Muscle of leg (tissue), 3 donors: ENCODE measurements at regions not wholly inside any gene's neighbourhood (a gene's known extent, or its start where the extent isn't known, plus 50 kb on each side); places are given as distances from the start of the nearest gene placed in this dataset.
"Not testable (repeated sequence)": the region's sequence is repeated elsewhere in the genome, so short reads cannot be mapped to it uniquely, and the experiment has no call there.

Experiments
- DNase-seq: peaks from one replicate; pipeline ENCODE4 v3.0.0; 2013
- H3K27ac ChIP-seq: one replicate; pipeline ENCODE4 v1.5.1; 2013; ENCODE audit warnings: mild to moderate bottlenecking, low read length, control low read depth
- H3K27me3 ChIP-seq: one replicate; pipeline ENCODE4 v1.6.1; 2013; ENCODE audit warnings: low read length; ENCODE audit not compliant: control insufficient read depth, insufficient read depth
- H3K36me3 ChIP-seq: one replicate; pipeline ENCODE4 v1.6.1; 2013; ENCODE audit warnings: low read length; ENCODE audit not compliant: control insufficient read depth, insufficient read depth
- H3K4me1 ChIP-seq: one replicate; pipeline ENCODE4 v1.6.1; 2013; ENCODE audit warnings: low read length; ENCODE audit not compliant: control insufficient read depth, insufficient read depth
- H3K4me3 ChIP-seq: one replicate; pipeline ENCODE4 v1.5.1; 2013; ENCODE audit warnings: low read length, control low read depth
- H3K9me3 ChIP-seq: replicated peaks from 2 replicates; pipeline ENCODE4 v1.6.1; 2013; ENCODE audit warnings: low read depth, low read length; ENCODE audit not compliant: control insufficient read depth
- WGBS: methylation state at CpG from one replicate; pipeline ENCODE4 v1.1.5; 2013; ENCODE audit warnings: missing lambda C conversion rate; ENCODE audit not compliant: insufficient coverage; 5-methylcytosine and 5-hydroxymethylcytosine counted together

DNA sequence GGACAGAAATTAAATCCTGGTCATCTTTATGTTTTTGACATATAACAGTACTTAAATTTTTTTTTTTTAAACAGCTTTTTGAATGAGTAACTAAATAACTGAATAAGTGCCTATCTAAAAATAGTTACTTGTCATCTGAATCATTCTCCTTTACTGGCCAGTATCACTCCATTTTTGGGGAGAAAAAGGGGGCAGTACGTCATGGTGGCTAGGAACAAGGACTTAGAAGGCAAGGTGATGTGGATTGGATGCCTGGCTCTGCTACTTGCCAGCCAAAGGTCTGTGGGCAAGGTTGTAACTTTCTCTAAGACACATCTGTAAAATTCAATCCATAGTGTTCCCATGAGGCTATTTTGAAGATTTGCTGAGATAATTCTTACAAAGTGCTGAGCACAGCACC lies 220.4 kb upstream of the DEPDC1 start:
- WGBS: no CpG with 5 or more reads among the region's 1 CpG
- Histone ChIP-seq H3K9me3 (no peaks in the 10 kb centered on the region), H3K4me1 (no peaks in the 10 kb centered on the region), H3K27ac (no peak overlapping the region), H3K36me3 (no peaks in the 10 kb centered on the region), H3K27me3 (no peaks in the 10 kb centered on the region), H3K4me3 (no peak overlapping the region)
- no peak for DNase-seq

DNA sequence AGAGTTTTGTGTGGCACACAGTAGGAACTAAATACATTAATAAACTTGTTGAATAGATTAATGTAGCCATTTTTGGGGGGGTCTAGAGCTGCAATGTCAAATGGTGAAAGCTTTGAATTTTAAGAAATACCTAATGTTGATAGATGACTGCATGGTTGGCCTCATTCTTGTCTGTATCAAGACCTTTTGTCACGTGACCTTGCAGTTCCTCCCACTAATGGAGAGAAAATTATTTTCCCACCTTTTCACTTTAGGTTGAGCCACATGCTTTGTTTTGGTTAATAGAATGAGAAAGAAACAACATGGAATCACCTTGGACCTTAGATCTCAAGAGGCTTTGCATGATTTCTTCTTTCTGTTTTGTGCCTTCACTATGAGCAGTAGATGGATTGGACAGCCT lies 223.6 kb upstream of the DEPDC1 start:
- DNase-seq: no peak
- no peaks in the 10 kb centered on the region for H3K9me3 ChIP-seq
- H3K36me3 ChIP-seq: no peaks in the 10 kb centered on the region
- no peaks in the 10 kb centered on the region for H3K27me3 ChIP-seq
- no CpG with 5 or more reads among the region's 1 CpG for WGBS
- no peak overlapping the region for H3K4me3 ChIP-seq
- H3K27ac ChIP-seq: no peak overlapping the region
- no peaks in the 10 kb centered on the region for H3K4me1 ChIP-seq

DNA sequence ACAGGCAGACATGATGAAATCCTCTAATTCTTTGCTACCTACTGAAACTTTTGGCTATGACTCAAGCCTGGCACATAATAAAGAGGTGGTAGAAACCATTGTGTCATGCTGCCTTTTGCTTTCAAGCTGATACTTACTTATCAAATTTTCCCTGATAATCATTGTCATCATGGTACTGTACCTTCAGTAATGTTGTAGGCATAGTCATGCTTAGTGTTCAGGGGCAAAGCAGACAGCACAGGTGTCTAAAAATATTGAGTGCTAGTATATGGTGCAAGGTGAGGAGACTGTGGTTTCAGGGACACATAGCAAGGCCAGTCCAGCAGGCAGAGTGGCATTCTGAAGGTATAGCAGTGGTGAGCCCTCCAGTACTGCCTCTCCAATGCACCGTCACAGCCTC lies 226.9 kb upstream of the DEPDC1 start:
- no peaks in the 10 kb centered on the region for H3K27me3 ChIP-seq
- no peaks in the 10 kb centered on the region for H3K36me3 ChIP-seq
- no peaks in the 10 kb centered on the region for H3K4me1 ChIP-seq
- no CpG with 5 or more reads among the region's 1 CpG for WGBS
- no peak overlapping the region for H3K27ac ChIP-seq
- no peaks in the 10 kb centered on the region for H3K9me3 ChIP-seq
- no peak overlapping the region for H3K4me3 ChIP-seq
- no peak for DNase-seq

DNA sequence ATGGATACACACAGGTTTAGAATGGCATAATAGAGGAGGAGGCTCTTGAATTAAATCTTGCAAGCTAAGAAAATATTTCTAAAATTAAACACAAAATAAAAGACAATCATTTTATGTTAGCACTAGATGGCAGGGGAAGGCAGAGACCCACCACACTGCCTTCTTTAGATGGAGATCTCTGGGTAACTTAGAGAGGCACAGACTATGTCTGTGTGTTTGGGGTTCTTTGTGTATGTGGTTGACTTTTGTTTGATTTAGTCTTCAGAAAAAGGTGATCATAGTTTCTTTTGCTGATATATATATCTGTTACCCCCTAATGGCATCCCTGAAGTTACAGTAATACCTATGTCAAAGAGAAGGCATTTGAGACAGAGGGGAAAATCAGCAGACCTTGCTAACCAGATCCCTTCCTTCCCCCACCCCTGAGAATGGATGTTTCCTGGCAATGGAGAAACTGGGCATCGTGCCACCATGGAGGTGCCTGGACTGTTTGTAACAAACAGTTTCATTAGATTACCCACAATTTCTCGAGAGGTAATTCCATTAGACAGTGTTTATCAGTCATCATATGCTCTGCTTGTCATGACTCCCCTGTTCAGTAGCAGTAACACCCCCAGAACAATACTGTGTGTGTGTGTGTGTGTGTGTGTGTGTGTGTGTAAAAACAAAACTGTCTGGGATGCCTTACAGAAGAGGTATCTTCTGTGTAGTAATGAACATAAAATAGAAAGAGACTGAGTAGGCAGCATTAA lies 228.3 kb upstream of the DEPDC1 start:
- WGBS: no CpG with 5 or more reads among the region's 2 CpGs
- DNase-seq: peak; percentile 30
- no peaks in the 10 kb centered on the region for H3K36me3 ChIP-seq

DNA sequence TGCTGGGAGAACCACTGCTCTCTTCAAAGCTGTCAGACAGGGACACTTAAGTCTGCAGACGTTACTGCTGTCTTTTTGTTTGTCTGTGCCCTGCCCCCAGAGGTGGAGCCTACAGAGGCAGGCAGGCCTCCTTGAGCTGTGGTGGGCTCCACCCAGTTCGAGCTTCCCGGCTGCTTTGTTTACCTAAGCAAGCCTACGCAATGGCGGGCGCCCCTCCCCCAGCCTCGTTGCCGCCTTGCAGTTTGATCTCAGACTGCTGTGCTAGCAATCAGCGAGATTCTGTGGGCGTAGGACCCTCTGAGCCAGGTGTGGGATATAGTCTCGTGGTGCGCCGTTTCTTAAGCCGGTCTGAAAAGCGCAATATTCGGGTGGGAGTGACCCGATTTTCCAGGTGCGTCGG lies 242.6 kb upstream of the DEPDC1 start:
- H3K9me3 ChIP-seq, H3K4me1 ChIP-seq, H3K27ac ChIP-seq, H3K4me3 ChIP-seq, DNase-seq, H3K27me3 ChIP-seq, H3K36me3 ChIP-seq: not testable (repeated sequence)
- no CpG with 5 or more reads among the region's 19 CpGs for WGBS

More for the DNA sequence above, 228.3 kb upstream of the DEPDC1 start:
- no peaks in the 10 kb centered on the region for H3K27me3 ChIP-seq
- H3K9me3 ChIP-seq: no peaks in the 10 kb centered on the region
- H3K4me3 ChIP-seq: no peak overlapping the region
- H3K27ac ChIP-seq: no peak overlapping the region
- no peaks in the 10 kb centered on the region for H3K4me1 ChIP-seq

DNA sequence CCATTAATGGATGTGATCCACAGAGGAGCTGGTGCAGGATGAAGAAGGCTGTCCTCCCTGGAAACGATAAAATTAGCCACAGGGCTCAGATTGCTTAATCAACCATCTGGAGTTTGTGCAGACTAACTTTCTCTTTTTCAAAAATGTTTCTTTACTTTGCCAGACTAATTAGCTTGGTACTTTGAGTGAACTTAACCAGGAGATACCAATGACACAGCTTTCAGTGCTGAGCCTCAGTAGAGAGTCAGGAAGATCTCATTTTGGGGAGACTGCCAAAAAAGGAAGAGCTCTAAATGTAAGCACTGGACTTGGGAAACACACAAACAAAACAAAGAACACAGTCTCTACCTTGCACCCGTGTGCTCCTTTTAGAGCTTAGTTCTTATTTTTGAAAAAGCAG lies 248.1 kb upstream of the DEPDC1 start:
- peak; percentile 48 for DNase-seq
- no CpG with 5 or more reads among the region's 2 CpGs for WGBS
- peaks cover 4% of the 10 kb centered on the region for H3K9me3 ChIP-seq
- H3K27ac ChIP-seq: no peak overlapping the region
- no peaks in the 10 kb centered on the region for H3K4me1 ChIP-seq
- no peaks in the 10 kb centered on the region for H3K27me3 ChIP-seq
- H3K4me3 ChIP-seq: no peak overlapping the region
- no peaks in the 10 kb centered on the region for H3K36me3 ChIP-seq

DNA sequence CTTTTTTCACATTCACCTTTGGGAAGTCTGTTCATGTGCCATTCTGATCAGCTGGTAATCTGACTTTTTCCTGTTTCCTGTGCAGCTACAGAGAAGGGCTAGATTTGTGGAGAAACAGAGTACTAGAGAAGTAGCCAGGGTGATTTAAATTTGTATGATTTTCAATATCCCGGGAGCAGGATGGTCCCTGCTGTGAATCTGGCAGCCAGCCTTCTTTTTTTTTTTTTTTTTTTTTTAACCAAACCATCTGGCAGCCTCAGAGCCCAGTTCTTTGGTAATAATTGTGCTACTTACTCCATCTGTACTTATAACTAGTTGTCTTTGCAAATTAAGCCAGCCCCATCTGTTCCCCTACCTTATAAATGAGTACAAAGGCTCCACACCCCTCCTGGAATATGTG lies 248.6 kb upstream of the DEPDC1 start:
- Histone ChIP-seq H3K27me3 (no peaks in the 10 kb centered on the region), H3K9me3 (peaks cover 4% of the 10 kb centered on the region), H3K4me1 (no peaks in the 10 kb centered on the region), H3K27ac (no peak overlapping the region), H3K4me3 (no peak overlapping the region), H3K36me3 (no peaks in the 10 kb centered on the region)
- no CpG with 5 or more reads among the region's 1 CpG for WGBS
- peak; percentile 8 for DNase-seq

DNA sequence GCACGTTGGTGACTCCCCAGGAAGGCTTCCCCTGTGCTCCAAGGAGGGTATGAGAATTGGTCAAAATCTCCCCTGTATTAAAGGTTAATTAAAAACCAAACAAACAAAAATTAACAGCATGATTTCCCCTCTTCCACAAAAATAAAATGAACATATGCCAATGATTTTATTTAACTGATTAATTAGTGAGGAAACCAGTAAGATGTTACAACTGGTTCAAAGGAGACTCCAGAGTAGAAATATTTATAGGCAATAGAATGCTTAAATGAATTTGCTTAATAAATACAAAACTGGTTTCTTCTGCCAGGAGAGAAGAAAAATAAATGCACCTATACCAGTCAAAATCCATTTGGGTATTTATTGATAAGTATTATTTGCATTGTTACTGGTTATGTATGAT lies 249.5 kb upstream of the DEPDC1 start:
- Histone ChIP-seq H3K27ac (no peak overlapping the region), H3K36me3 (no peaks in the 10 kb centered on the region), H3K4me1 (no peaks in the 10 kb centered on the region), H3K4me3 (no peak overlapping the region), H3K27me3 (no peaks in the 10 kb centered on the region), H3K9me3 (peaks cover 4% of the 10 kb centered on the region)
- DNase-seq: no peak
- no CpG with 5 or more reads among the region's 1 CpG for WGBS

DNA sequence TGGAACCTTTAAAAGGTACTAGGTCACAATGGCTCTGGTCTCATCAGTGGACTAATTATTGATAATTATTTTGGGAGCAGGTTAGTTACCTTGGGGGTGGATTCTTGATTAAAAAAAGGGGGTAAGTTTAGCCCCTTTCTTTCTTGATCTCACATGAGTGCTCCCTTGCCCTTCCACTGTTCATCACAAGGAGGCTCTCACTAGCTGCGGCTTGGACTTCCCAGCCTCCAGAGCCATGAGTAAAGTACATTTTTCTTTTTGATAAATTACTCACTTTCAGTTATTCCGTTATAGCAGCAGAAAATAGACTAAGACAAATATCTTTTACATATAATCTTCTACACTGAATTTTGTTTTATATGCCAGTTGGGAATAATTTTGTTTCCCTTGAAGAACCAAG lies 254.8 kb upstream of the DEPDC1 start:
- Histone ChIP-seq H3K9me3 (no peaks in the 10 kb centered on the region), H3K4me3 (no peak overlapping the region), H3K36me3 (no peaks in the 10 kb centered on the region), H3K27ac (no peak overlapping the region), H3K27me3 (no peaks in the 10 kb centered on the region), H3K4me1 (no peaks in the 10 kb centered on the region)
- no CpG with 5 or more reads among the region's 2 CpGs for WGBS
- DNase-seq: no peak

DNA sequence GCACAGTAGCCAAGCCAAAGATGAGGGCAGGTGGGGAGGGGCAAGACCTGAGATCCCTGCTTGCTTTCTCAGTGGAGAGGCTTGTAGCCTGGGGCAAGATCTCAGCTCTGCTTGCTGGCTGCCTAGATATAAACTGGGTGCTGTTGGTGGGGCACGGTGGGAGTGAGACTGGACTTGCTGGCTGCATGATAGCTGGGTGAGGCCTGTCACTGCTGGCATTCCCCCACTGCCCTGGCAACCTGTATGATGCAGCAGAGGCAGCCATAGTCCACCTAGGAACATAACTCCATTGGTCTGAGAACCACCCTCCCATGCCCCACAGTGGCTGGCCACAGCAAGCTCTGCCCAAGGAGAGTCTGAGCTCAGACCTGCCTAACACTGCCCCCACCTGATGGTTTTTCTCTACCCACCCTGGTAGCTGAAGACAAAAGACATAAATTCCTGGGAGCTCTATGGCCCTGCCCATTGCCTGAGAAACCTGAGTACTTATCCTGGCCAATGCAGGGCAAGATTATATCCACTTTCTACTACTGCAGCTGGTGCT lies 261.9 kb upstream of the DEPDC1 start:
- Histone ChIP-seq H3K27ac (no peak overlapping the region), H3K36me3 (no peaks in the 10 kb centered on the region), H3K4me3 (no peak overlapping the region), H3K27me3 (no peaks in the 10 kb centered on the region), H3K4me1 (no peaks in the 10 kb centered on the region), H3K9me3 (no peaks in the 10 kb centered on the region)
- DNase-seq: no peak
- WGBS: 57% methylated on average over 1 of the region's 1 CpG

DNA sequence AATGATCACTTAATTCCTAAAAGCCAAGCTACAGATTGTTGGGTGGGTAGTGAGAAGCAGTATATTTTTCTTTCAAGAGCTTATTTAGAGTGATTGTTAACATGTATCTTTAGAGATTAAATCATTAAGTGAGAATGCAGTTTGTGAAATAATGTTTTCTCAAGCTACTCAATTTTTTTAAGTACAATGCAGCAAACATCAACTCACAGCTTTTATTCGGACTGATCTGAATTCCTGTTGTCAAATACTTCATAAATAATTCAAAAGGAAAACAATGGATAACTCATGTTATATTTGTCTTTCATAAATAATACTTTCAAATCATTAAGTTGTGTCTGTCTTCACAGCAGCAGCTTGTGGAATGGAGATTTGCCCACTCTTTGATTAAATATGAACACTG lies 271.1 kb upstream of the DEPDC1 start:
- no peaks in the 10 kb centered on the region for H3K36me3 ChIP-seq
- no peaks in the 10 kb centered on the region for H3K27me3 ChIP-seq
- H3K9me3 ChIP-seq: peaks cover 5% of the 10 kb centered on the region
- no peak for DNase-seq
- no peak overlapping the region for H3K27ac ChIP-seq
- WGBS: no CpG with 5 or more reads among the region's 1 CpG
- H3K4me3 ChIP-seq: no peak overlapping the region
- H3K4me1 ChIP-seq: no peaks in the 10 kb centered on the region
